GM21447 (cell line): ENCODE measurements at regions not wholly inside any gene's neighbourhood (a gene's known extent, or its start where the extent isn't known, plus 50 kb on each side); places are given as distances from the start of the nearest gene placed in this dataset.

Experiments
- ATAC-seq: cut with Tn5 transposase; IDR thresholded peaks from one replicate; pipeline ENCODE4 v1.9.1; 2021; ENCODE audit not compliant: unreplicated experiment

GRCh38 chr17:45709728-45710288, 74.3 kb upstream of the CRHR1 start:
- ATAC-seq, result no peak

- ATAC-seq, result no peak
These were observed 68.3 kb upstream of the CRHR1 start for GRCh38 chr17:45715787-45716186.

GRCh38 chr17:45718791-45719190, 65.3 kb upstream of the CRHR1 start:
- no peak for ATAC-seq

GRCh38 chr17:45719335-45720071, 64.6 kb upstream of the CRHR1 start:
- ATAC-seq, result no peak

GRCh38 chr17:45720386-45720785, 63.7 kb upstream of the CRHR1 start:
- ATAC-seq, result no peak

GRCh38 chr17:45722161-45722560, 62.0 kb upstream of the CRHR1 start:
- no peak for ATAC-seq

GRCh38 chr17:45729294-45729907, 54.7 kb upstream of the CRHR1 start:
- no peak for ATAC-seq

- ATAC-seq, result no peak
These were observed 53.9 kb upstream of the CRHR1 start for GRCh38 chr17:45730192-45730591.

GRCh38 chr17:45731459-45731858, 52.7 kb upstream of the CRHR1 start:
- ATAC-seq, result no peak

GRCh38 chr17:45732926-45733505, 51.1 kb upstream of the CRHR1 start:
- no peak for ATAC-seq

- ATAC-seq, result no peak
These were observed 50.3 kb upstream of the CRHR1 start for GRCh38 chr17:45733781-45734180.
